Smooth muscle cell (in vitro differentiated cells): ENCODE measurements at regions not wholly inside any gene's neighbourhood (a gene's known extent, or its start where the extent isn't known, plus 50 kb on each side); places are given as distances from the start of the nearest gene placed in this dataset.

ENCODE experiments used
- DNase-seq: peaks from one replicate; lab custom pipeline; 2025; ENCODE audit not compliant: unreplicated experiment; lab: John Stamatoyannopoulos, UW
- H2AFZ ChIP-seq: fragments of 200-600 bp; sonication (generic); 2 replicates; pipeline ENCODE4 v1.6.0; 2016; ENCODE audit warnings: antibody characterized with exemption, low read depth, mild to moderate bottlenecking
- H3F3A ChIP-seq: fragments of 200-600 bp; sonication (generic); 2 replicates; pipeline ENCODE4 v1.6.0; 2017; ENCODE audit warnings: antibody characterized with exemption, low read depth
- H3K27ac ChIP-seq: fragments of 200-600 bp; sonication (generic); 2 replicates; pipeline ENCODE4 v1.5.1; 2016; ENCODE audit warnings: low read depth, mild to moderate bottlenecking
- H3K27me3 ChIP-seq: fragments of 200-600 bp; sonication (generic); 2 replicates; pipeline ENCODE4 v1.6.1; 2016; ENCODE audit warnings: low read depth, mild to moderate bottlenecking
- H3K36me3 ChIP-seq: fragments of 200-600 bp; sonication (generic); 2 replicates; pipeline ENCODE4 v1.5.1; 2016; ENCODE audit warnings: low read depth
- H3K4me1 ChIP-seq: fragments of 200-600 bp; sonication (generic); 2 replicates; pipeline ENCODE4 v1.5.1; 2016; ENCODE audit warnings: low read depth
- H3K4me2 ChIP-seq: fragments of 200-600 bp; sonication (generic); 2 replicates; pipeline ENCODE4 v1.6.0; 2016; ENCODE audit warnings: mild to moderate bottlenecking
- H3K4me3 ChIP-seq: fragments of 200-600 bp; sonication (generic); 2 replicates; pipeline ENCODE4 v1.5.1; 2016; ENCODE audit warnings: mild to moderate bottlenecking
- H3K79me2 ChIP-seq: fragments of 200-600 bp; sonication (generic); 2 replicates; pipeline ENCODE4 v1.6.0; 2016; ENCODE audit warnings: low read depth, mild to moderate bottlenecking
- H3K9ac ChIP-seq: fragments of 200-600 bp; sonication (generic); 2 replicates; pipeline ENCODE4 v1.6.0; 2016; ENCODE audit warnings: low read depth
- H3K9me3 ChIP-seq: fragments of 200-600 bp; sonication (generic); replicated peaks from 2 replicates; pipeline ENCODE4 v1.5.1; 2016; ENCODE audit warnings: low read depth
- H4K20me1 ChIP-seq: fragments of 200-600 bp; sonication (generic); 2 replicates; pipeline ENCODE4 v1.6.0; 2016; ENCODE audit warnings: low read depth
- WGBS: methylation state at CpG from one replicate; pipeline ENCODE4 v1.1.7; 2016; ENCODE audit warnings: low lambda C conversion rate; 5-methylcytosine and 5-hydroxymethylcytosine counted together
- TF ChIP-seq, protein P1 (sequence below): fragments of 200-600 bp; sonication (generic); IDR thresholded peaks from 2 replicates; pipeline ENCODE4 v1.5.1; 2017; ENCODE audit warnings: borderline replicate concordance, mild to moderate bottlenecking, antibody characterized with exemption; ENCODE audit not compliant: insufficient read depth, poor library complexity, severe bottlenecking

DNA sequence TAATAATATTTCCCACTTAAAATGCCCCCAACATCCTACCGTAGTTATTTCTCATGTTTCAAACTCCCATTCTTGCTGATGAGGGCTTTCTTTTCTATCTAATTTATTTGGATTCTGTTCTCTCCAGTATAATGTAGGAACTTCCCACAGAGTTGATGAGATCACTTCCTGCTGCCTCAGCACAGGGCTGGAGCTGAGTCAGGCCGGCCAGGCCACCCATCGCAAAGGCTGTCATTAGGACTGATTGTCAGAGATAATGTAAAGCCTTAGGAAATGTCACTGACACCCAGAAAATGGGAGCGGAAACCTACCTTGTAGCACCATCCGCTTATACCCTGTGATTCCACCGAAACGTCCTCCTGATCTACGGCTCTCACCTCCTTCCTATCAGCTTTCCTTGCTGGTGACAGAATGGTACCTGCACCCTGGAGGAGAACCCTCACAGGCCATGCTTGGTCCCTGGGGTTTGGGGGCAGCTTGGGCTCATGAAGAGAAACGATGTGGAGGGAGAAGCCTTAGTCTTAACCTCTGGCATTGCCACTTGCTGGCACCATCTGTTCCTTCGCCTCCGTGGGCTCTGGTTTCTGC is 672.8 kb upstream of the ID2 start:
- Histone ChIP-seq H2AFZ (no peak overlapping the region), H3K9ac (no peak overlapping the region), H3K4me2 (no peak overlapping the region), H3F3A (no peaks in the 10 kb centered on the region), H3K9me3 (no peaks in the 10 kb centered on the region), H3K27ac (peak overlapping the region; percentile 63), H3K36me3 (no peaks in the 10 kb centered on the region), H3K79me2 (no peaks in the 10 kb centered on the region), H4K20me1 (no peaks in the 10 kb centered on the region), H3K4me1 (no peaks in the 10 kb centered on the region), H3K4me3 (no peak overlapping the region), H3K27me3 (no peaks in the 10 kb centered on the region)
- TF ChIP-seq, protein P1, sequence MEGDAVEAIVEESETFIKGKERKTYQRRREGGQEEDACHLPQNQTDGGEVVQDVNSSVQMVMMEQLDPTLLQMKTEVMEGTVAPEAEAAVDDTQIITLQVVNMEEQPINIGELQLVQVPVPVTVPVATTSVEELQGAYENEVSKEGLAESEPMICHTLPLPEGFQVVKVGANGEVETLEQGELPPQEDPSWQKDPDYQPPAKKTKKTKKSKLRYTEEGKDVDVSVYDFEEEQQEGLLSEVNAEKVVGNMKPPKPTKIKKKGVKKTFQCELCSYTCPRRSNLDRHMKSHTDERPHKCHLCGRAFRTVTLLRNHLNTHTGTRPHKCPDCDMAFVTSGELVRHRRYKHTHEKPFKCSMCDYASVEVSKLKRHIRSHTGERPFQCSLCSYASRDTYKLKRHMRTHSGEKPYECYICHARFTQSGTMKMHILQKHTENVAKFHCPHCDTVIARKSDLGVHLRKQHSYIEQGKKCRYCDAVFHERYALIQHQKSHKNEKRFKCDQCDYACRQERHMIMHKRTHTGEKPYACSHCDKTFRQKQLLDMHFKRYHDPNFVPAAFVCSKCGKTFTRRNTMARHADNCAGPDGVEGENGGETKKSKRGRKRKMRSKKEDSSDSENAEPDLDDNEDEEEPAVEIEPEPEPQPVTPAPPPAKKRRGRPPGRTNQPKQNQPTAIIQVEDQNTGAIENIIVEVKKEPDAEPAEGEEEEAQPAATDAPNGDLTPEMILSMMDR = no peak
- DNase-seq = no peak
- 68% methylated on average over 11 of the region's 11 CpGs for WGBS

DNA sequence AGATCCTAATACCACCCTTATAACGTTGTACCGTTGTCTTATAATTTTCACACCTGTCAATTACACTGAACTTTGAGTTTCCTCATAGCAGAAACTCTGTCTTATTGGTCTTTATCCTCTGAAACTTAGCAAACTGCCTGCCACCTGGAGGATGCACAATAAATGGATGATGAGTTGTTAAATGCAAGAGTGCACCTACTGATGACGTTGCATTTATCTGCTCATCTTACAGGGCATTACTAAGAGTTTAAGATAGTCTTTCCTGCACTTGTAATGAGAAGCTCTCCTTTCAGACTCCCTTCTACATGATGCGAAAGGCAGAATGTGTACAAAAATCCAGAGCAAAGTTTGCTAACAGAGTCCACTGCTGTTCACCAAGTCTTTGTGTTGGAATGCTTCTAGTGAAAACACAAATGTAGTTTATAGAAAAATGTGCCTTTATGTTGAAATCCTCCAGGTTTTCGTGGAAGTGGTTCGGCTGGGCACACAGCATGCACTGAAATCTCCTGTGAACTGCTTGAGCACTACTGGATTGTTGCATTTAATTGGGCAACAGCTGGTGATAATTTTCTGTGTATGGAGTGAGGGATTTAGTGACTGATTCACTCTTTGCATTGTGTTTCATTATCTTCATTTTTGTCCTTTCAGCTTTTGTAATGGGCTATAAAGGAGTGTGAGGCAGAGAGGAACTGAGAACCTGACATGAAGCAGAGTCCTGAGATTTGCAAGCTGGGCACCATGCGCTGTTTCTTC is 665.8 kb upstream of the ID2 start:
- H3F3A ChIP-seq = no peaks in the 10 kb centered on the region
- H3K27me3 ChIP-seq = no peaks in the 10 kb centered on the region
- no peaks in the 10 kb centered on the region for H4K20me1 ChIP-seq
- H3K4me3 ChIP-seq = no peak overlapping the region
- no peaks in the 10 kb centered on the region for H3K9me3 ChIP-seq
- H3K79me2 ChIP-seq = no peaks in the 10 kb centered on the region
- H3K4me2 ChIP-seq = no peak overlapping the region
- no peak for DNase-seq
- H3K9ac ChIP-seq = no peak overlapping the region
- no peaks in the 10 kb centered on the region for H3K36me3 ChIP-seq
- no peak overlapping the region for H2AFZ ChIP-seq
- WGBS = 83% methylated on average over 7 of the region's 7 CpGs
- H3K4me1 ChIP-seq = no peaks in the 10 kb centered on the region
- TF ChIP-seq, protein P1 = no peak
- H3K27ac ChIP-seq = no peak overlapping the region

DNA sequence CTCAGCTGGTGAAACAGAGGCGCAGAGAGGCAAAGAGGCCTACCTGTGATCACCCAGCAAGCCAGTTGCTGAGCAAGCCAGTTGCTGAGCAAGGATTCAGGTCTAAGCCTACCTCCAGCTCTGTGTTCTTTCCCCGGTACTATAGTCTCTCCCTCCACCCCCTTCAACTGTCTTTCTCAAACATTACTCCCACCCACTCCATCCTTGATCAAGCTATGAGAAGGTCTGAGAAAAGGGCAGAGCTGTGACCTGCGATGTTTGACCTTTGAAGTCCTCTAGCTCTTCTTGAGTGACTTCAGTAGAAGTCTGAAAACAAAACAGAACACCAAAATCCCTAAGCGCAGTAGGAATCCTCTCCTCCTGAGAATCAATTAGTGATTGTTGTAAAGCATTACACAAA is 665.2 kb upstream of the ID2 start:
- Histone ChIP-seq H3K4me1 (no peaks in the 10 kb centered on the region), H4K20me1 (no peaks in the 10 kb centered on the region), H2AFZ (no peak overlapping the region), H3K9me3 (no peaks in the 10 kb centered on the region), H3K9ac (no peak overlapping the region), H3K79me2 (no peaks in the 10 kb centered on the region), H3K36me3 (no peaks in the 10 kb centered on the region), H3F3A (no peaks in the 10 kb centered on the region), H3K27ac (no peak overlapping the region), H3K4me2 (no peak overlapping the region), H3K27me3 (no peaks in the 10 kb centered on the region), H3K4me3 (no peak overlapping the region)
- no peak for DNase-seq
- TF ChIP-seq, protein P1 = no peak
- 96% methylated on average over 4 of the region's 4 CpGs for WGBS

DNA sequence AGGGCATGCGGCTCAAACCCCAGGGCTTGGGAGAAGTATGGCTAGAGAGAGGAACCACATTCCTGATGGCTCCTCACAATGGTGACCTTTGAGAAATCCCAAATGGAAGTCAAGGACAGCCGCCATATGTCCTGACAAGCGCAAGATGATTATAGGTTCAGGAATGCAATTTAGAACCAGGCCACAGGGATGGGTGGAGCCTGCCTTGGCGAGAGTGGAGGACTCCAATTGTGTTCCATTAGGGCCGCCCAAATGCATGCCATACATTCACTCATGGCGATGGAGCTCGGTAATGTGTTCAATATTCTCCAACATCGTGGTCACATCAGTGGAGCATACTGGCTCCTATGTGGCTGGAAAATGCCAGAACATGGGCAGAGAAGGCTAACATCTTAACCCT is 662.9 kb upstream of the ID2 start:
- Histone ChIP-seq H3K9ac (no peak overlapping the region), H3F3A (no peaks in the 10 kb centered on the region), H2AFZ (no peak overlapping the region), H3K27me3 (no peaks in the 10 kb centered on the region), H3K79me2 (no peaks in the 10 kb centered on the region), H3K4me3 (no peak overlapping the region), H4K20me1 (no peaks in the 10 kb centered on the region), H3K4me2 (no peak overlapping the region), H3K27ac (no peak overlapping the region), H3K36me3 (no peaks in the 10 kb centered on the region), H3K4me1 (no peaks in the 10 kb centered on the region), H3K9me3 (no peaks in the 10 kb centered on the region)
- DNase-seq = no peak
- 94% methylated on average over 8 of the region's 8 CpGs for WGBS
- TF ChIP-seq, protein P1 = no peak
